Caco-2 (cell line): ENCODE measurements at regions not wholly inside any gene's neighbourhood (a gene's known extent, or its start where the extent isn't known, plus 50 kb on each side); places are given as distances from the start of the nearest gene placed in this dataset.

Source experiments
- BruUV-seq: library from RNA; stranded (reverse); fragments of 400-500 nt; replicated peaks from 2 replicates; lab custom pipeline; 2021; lab: Mats Ljungman, UMichigan
- CTCF ChIA-PET: fragments of 300-600 bp; sonication (Branson Sonifier 250); formaldehyde crosslinking; loops from one replicate; lab custom pipeline; 2022; ENCODE audit warnings: antibody characterized with exemption; lab: Charles Lee
- POLR2A ChIA-PET: fragments of 300-600 bp; sonication (Branson Sonifier 250); formaldehyde crosslinking; loops from one replicate; lab custom pipeline; 2022; ENCODE audit warnings: antibody characterized with exemption; lab: Charles Lee
- DNase-seq, 2 experiments: peaks; one replicate each; pipeline versions ENCODE4 v3.0.0 to v3.0.0-alpha.2; 2020 to 2022
- H3K27me3 ChIP-seq: replicated peaks from 2 replicates; pipeline ENCODE4 v1.6.0; 2011; ENCODE audit warnings: low read length; ENCODE audit not compliant: control insufficient read depth, insufficient read depth
- H3K36me3 ChIP-seq: 2 replicates; pipeline ENCODE4 v1.5.1; 2011; ENCODE audit warnings: low read length; ENCODE audit not compliant: control insufficient read depth, insufficient read depth
- H3K4me1 ChIP-seq: fragments of 250-450 bp; sonication (Bioruptor Pico); 2 replicates; pipeline ENCODE4 v1.5.1; 2020; ENCODE audit warnings: mild to moderate bottlenecking
- H3K4me3 ChIP-seq: 2 replicates; pipeline ENCODE4 v1.5.1; 2011; ENCODE audit warnings: low read depth, mild to moderate bottlenecking, control low read depth, low read length
- H3K9me3 ChIP-seq: fragments of 250-450 bp; sonication (Bioruptor Pico); 2 replicates; pipeline ENCODE4 v1.5.1; 2020; ENCODE audit warnings: mild to moderate bottlenecking, moderate library complexity
- H3K27ac Mint-ChIP-seq: one replicate; pipeline ENCODE4 v1.8.0; 2022; ENCODE audit warnings: mixed read lengths; ENCODE audit not compliant: unreplicated experiment
- H3K27me3 Mint-ChIP-seq: one replicate; pipeline ENCODE4 v1.8.0; 2022; ENCODE audit warnings: mixed read lengths; ENCODE audit not compliant: insufficient read depth, unreplicated experiment
- H3K36me3 Mint-ChIP-seq: one replicate; pipeline ENCODE4 v1.8.0; 2022; ENCODE audit warnings: mild to moderate bottlenecking, mixed read lengths; ENCODE audit not compliant: insufficient read depth, unreplicated experiment
- H3K4me1 Mint-ChIP-seq: one replicate; pipeline ENCODE4 v1.8.0; 2022; ENCODE audit warnings: low read depth, mixed read lengths; ENCODE audit not compliant: unreplicated experiment
- H3K4me3 Mint-ChIP-seq: one replicate; pipeline ENCODE4 v1.8.0; 2022; ENCODE audit warnings: mild to moderate bottlenecking, moderate library complexity, mixed read lengths; ENCODE audit not compliant: unreplicated experiment
- H3K9me3 Mint-ChIP-seq: one replicate; pipeline ENCODE4 v1.8.0; 2022; ENCODE audit warnings: mixed read lengths; ENCODE audit not compliant: unreplicated experiment
- intact Hi-C: fragments of 100-400 bp; cut with micrococcal nuclease; formaldehyde crosslinking; loops from one replicate; pipeline ENCODE4 v1.10.0; 2022; ENCODE audit not compliant: unreplicated experiment
- TF ChIP-seq, protein P1 (sequence below), 2 experiments: fragments of 200-600 bp in 1 of 2; IDR thresholded peaks; 1 replicate in 1 of 2; 2 replicates in 1 of 2; pipeline versions ENCODE4 v1.5.1 to v1.8.0; 2011 to 2022; ENCODE audit warnings: antibody characterized with exemption in 1 of 2, control low read depth in 1 of 2, inconsistent platforms in 1 of 2, low read depth in 1 of 2, low read length in 1 of 2, mild to moderate bottlenecking in 1 of 2, moderate library complexity in 1 of 2; ENCODE audit not compliant: insufficient read depth in 1 of 2, severe bottlenecking in 1 of 2, unreplicated experiment in 1 of 2

DNA sequence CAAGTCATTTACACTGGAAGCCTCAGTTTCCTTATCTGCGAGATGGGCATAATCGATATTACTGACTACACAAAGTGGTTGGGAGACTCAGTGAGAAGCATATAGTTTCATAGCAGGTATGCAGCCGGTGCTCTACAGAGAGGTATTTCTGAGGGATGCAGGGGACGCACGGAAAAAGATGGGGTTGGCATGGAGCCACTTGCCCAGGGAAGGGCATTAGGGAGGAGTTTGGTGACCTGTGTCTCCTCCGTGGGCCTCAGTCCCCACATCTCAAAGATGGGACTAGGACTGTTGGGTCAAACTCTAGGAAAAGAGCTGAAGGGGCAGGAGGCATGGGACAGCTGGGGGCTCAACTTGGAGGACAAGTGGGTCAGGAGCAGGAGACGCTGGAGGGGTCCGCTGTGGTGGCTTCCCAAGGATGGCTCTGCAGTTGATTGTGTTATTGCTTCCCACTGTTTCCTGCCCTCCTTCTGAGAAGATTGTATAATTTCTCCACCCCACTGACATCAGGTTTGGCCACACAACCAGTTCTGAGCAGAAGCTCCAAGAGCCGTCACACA is 158.6 kb upstream of the ALDH1B1 start:
- Mint-ChIP-seq H3K4me1 (peaks cover 18% of the 10 kb centered on the region), H3K27me3 (no peaks in the 10 kb centered on the region), H3K4me3 (no peak overlapping the region), H3K27ac (peak overlapping the region; percentile 58), H3K36me3 (peaks cover 10% of the 10 kb centered on the region), H3K9me3 (peaks cover 4% of the 10 kb centered on the region)
- no peak overlapping the region for H3K4me3 ChIP-seq
- no peaks in the 10 kb centered on the region for H3K27me3 ChIP-seq
- POLR2A ChIA-PET: no interaction called here
- no TSS peak for BruUV-seq
- H3K36me3 ChIP-seq: no peaks in the 10 kb centered on the region
- H3K9me3 ChIP-seq: no peaks in the 10 kb centered on the region
- H3K4me1 ChIP-seq: peaks cover 43% of the 10 kb centered on the region
- CTCF ChIA-PET: interaction anchor here (0.6 kb wide), 1 partner anchor 62 kb away, joined by 3 read pairs; no protein-coding TSS in a partner anchor
- TF ChIP-seq, protein P1, sequence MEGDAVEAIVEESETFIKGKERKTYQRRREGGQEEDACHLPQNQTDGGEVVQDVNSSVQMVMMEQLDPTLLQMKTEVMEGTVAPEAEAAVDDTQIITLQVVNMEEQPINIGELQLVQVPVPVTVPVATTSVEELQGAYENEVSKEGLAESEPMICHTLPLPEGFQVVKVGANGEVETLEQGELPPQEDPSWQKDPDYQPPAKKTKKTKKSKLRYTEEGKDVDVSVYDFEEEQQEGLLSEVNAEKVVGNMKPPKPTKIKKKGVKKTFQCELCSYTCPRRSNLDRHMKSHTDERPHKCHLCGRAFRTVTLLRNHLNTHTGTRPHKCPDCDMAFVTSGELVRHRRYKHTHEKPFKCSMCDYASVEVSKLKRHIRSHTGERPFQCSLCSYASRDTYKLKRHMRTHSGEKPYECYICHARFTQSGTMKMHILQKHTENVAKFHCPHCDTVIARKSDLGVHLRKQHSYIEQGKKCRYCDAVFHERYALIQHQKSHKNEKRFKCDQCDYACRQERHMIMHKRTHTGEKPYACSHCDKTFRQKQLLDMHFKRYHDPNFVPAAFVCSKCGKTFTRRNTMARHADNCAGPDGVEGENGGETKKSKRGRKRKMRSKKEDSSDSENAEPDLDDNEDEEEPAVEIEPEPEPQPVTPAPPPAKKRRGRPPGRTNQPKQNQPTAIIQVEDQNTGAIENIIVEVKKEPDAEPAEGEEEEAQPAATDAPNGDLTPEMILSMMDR (IDR thresholded peaks at IDR 0.05; ENCODE audit: insufficient read depth in 1 of 2, low read depth in 1 of 2, low read length in 1 of 2, severe bottlenecking in 1 of 2, unreplicated experiment in 1 of 2): no peak
- DNase-seq: no peak
- intact Hi-C loops: no loop called here

DNA sequence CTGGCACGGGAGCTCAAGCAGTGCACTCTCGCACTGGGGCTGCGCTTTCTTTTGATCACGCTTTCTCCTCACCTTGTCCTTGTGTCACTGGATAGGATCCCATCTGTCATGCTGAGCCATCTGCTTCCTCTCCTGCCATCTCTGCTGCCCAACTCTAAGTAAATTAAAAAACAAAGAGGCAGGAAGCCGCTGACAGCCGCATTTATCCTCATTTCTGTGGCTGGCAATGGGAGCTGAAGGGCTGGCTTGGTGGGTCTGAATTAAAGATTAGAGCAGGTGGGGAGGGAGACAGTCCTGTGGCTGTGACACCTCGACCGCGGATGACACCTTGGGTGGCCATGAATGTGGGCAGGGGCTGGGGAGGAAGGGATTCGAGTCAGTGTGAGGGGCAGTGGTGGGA is 159.2 kb upstream of the ALDH1B1 start:
- CTCF ChIA-PET: no interaction called here
- H3K9me3 ChIP-seq: no peaks in the 10 kb centered on the region
- H3K36me3 ChIP-seq: no peaks in the 10 kb centered on the region
- no peaks in the 10 kb centered on the region for H3K27me3 ChIP-seq
- Mint-ChIP-seq H3K9me3 (no peaks in the 10 kb centered on the region), H3K36me3 (peaks cover 10% of the 10 kb centered on the region), H3K4me1 (peaks cover 18% of the 10 kb centered on the region), H3K27me3 (no peaks in the 10 kb centered on the region), H3K4me3 (no peak overlapping the region), H3K27ac (peak overlapping the region; percentile 58)
- BruUV-seq: no TSS peak
- TF ChIP-seq, protein P1 (IDR thresholded peaks at IDR 0.05; ENCODE audit: insufficient read depth in 1 of 2, low read depth in 1 of 2, low read length in 1 of 2, severe bottlenecking in 1 of 2, unreplicated experiment in 1 of 2): no peak
- intact Hi-C loops: no loop called here
- peaks cover 44% of the 10 kb centered on the region for H3K4me1 ChIP-seq
- POLR2A ChIA-PET: no interaction called here
- no peak for DNase-seq
- H3K4me3 ChIP-seq: no peak overlapping the region

DNA sequence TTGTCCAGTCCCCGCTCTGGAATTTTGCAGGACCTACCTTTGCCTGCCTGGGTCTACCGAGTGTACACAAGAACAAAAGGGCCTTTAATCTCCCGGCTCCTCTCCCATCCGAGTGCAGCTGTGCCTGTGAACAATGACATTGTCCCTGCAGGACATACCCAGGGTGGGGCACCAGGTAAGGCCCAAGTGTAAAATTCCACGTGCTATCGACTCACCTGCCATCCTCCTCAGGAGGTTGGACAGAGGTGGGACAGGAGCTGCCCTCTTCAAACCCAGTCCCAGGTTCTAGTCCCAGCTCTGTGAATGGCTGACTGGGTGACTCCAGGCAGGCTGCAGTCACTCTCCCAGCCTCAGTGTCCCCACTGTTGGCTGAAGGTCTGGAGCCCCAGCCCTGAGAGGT is 159.6 kb upstream of the ALDH1B1 start:
- Mint-ChIP-seq H3K4me1 (peaks cover 18% of the 10 kb centered on the region), H3K36me3 (peaks cover 10% of the 10 kb centered on the region), H3K4me3 (no peak overlapping the region), H3K9me3 (no peaks in the 10 kb centered on the region), H3K27me3 (no peaks in the 10 kb centered on the region), H3K27ac (peak overlapping the region; percentile 71)
- BruUV-seq: no TSS peak
- H3K4me3 ChIP-seq: no peak overlapping the region
- peaks cover 49% of the 10 kb centered on the region for H3K4me1 ChIP-seq
- intact Hi-C loops: no loop called here
- H3K27me3 ChIP-seq: no peaks in the 10 kb centered on the region
- ChIA-PET CTCF (no interaction called here), POLR2A (no interaction called here)
- H3K9me3 ChIP-seq: no peaks in the 10 kb centered on the region
- H3K36me3 ChIP-seq: no peaks in the 10 kb centered on the region
- TF ChIP-seq, protein P1 (IDR thresholded peaks at IDR 0.05; ENCODE audit: insufficient read depth in 1 of 2, low read depth in 1 of 2, low read length in 1 of 2, severe bottlenecking in 1 of 2, unreplicated experiment in 1 of 2): no peak
- peak; percentile 38 to 71 for DNase-seq
